ENCODE measurements at regions not wholly inside any gene's neighbourhood (a gene's known extent, or its start where the extent isn't known, plus 50 kb on each side); places are given as distances from the start of the nearest gene placed in this dataset.

DNA sequence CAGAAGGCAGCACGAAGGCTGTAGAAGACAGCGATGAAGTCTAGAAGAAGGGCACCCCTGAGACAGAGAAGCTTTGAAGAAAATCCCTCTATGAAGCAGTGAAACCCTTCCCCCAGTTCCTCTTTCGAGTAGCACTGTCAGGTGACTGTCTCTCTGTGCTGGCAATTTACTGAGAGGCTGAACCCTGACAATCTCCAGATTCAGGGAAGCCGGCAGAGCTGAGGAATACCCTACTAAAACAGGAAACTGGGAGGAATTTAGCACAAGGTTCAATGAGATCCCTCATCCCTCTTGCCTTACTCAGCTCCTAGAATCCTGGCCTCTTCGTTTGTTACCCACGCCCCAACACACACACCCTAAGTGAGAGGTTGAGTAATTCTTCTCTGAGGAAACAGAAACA lies 239.7 kb upstream of the NOCT start:
- TF ChIP-seq, protein P1, sequence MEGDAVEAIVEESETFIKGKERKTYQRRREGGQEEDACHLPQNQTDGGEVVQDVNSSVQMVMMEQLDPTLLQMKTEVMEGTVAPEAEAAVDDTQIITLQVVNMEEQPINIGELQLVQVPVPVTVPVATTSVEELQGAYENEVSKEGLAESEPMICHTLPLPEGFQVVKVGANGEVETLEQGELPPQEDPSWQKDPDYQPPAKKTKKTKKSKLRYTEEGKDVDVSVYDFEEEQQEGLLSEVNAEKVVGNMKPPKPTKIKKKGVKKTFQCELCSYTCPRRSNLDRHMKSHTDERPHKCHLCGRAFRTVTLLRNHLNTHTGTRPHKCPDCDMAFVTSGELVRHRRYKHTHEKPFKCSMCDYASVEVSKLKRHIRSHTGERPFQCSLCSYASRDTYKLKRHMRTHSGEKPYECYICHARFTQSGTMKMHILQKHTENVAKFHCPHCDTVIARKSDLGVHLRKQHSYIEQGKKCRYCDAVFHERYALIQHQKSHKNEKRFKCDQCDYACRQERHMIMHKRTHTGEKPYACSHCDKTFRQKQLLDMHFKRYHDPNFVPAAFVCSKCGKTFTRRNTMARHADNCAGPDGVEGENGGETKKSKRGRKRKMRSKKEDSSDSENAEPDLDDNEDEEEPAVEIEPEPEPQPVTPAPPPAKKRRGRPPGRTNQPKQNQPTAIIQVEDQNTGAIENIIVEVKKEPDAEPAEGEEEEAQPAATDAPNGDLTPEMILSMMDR (IDR thresholded peaks at IDR 0.05; ENCODE audit: low read depth, low read length), result no peak
- no peak for TF ChIP-seq POLR2A (IDR thresholded peaks at IDR 0.05; ENCODE audit: extremely low read depth, insufficient read length)
- TF ChIP-seq, protein P2, sequence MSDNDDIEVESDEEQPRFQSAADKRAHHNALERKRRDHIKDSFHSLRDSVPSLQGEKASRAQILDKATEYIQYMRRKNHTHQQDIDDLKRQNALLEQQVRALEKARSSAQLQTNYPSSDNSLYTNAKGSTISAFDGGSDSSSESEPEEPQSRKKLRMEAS (IDR thresholded peaks at IDR 0.05; ENCODE audit: low read depth, low read length), result no peak
- no peak for TF ChIP-seq MYC (IDR thresholded peaks at IDR 0.05; ENCODE audit: low read depth, low read length)
